Epithelial cell of proximal tubule (primary cell): ENCODE measurements at regions not wholly inside any gene's neighbourhood (a gene's known extent, or its start where the extent isn't known, plus 50 kb on each side); places are given as distances from the start of the nearest gene placed in this dataset.
A peak's percentile ranks its signal among the peaks of the same experiment; 100 is the strongest.

Experiments used
- DNase-seq: peaks from one replicate; pipeline ENCODE4 v3.0.0-alpha.2; 2011; ENCODE audit warnings: low read depth
- H3K4me3 ChIP-seq: 2 replicates; pipeline ENCODE4 v1.5.1; 2011; ENCODE audit warnings: low read depth, mild to moderate bottlenecking, low read length
- CTCF ChIP-seq: conservative IDR thresholded peaks from 2 replicates; pipeline ENCODE4 v1.5.1; 2012; ENCODE audit warnings: low read depth, mild to moderate bottlenecking, low read length

- no peak overlapping the region for H3K4me3 ChIP-seq
- no peak for TF ChIP-seq CTCF
- DNase-seq = no peak
These were observed 68.0 kb downstream of the SNX12 start for GRCh38 chrX:71000139-71000538.

GRCh38 chrX:70998411-70999027 lies 67.6 kb upstream of the SLC7A3 start:
- no peak for DNase-seq
- H3K4me3 ChIP-seq = no peak overlapping the region
- TF ChIP-seq CTCF = peak; percentile 38

GRCh38 chrX:70995338-70995737 lies 64.4 kb upstream of the SLC7A3 start:
- H3K4me3 ChIP-seq = no peak overlapping the region
- TF ChIP-seq CTCF = no peak
- no peak for DNase-seq

GRCh38 chrX:70988425-70988824 lies 57.5 kb upstream of the SLC7A3 start:
- no peak overlapping the region for H3K4me3 ChIP-seq
- no peak for DNase-seq
- TF ChIP-seq CTCF = no peak
